ENCODE measurements at regions not wholly inside any gene's neighbourhood (a gene's known extent, or its start where the extent isn't known, plus 50 kb on each side); places are given as distances from the start of the nearest gene placed in this dataset.

DNA sequence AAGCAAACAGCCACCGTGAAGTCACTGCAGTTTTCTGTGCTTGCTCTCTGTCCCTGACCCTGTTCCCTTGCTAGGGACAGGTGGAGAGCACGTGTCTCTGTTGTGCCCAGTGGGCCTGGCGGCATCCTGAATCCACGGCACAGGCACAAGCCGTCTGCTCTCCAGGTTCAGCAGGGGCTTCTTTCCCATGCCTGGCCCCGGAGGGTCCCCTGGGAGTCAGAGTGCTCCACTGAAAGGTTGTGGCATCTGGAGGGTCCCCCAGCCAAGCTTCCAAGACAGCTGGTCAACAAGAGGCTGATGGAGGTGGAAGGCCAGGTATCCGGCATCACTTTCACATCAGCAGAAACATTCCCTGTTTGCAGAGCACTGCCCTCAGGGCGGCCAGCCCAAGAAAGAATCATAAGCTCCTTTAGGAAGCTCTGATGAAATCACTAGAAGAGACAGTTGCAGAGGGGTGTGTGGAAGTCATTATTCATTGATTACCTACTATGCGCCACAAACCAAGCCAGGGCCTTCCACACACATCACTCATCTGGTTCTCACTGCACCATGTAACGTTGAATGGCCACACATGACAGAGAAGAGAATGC lies 346.4 kb upstream of the B3GAT1 start:
- Histone ChIP-seq H3K27ac (no peak overlapping the region), H3K27me3 (no peaks in the 10 kb centered on the region), H3K36me3 (no peaks in the 10 kb centered on the region), H3K4me3 (no peak overlapping the region), H3K9me3 (no peaks in the 10 kb centered on the region), H3K4me1 (ENCODE audit: insufficient read depth) (no peaks in the 10 kb centered on the region)
- intact Hi-C loops (cut with DNase I) = no loop called here
- TF ChIP-seq, protein P1, sequence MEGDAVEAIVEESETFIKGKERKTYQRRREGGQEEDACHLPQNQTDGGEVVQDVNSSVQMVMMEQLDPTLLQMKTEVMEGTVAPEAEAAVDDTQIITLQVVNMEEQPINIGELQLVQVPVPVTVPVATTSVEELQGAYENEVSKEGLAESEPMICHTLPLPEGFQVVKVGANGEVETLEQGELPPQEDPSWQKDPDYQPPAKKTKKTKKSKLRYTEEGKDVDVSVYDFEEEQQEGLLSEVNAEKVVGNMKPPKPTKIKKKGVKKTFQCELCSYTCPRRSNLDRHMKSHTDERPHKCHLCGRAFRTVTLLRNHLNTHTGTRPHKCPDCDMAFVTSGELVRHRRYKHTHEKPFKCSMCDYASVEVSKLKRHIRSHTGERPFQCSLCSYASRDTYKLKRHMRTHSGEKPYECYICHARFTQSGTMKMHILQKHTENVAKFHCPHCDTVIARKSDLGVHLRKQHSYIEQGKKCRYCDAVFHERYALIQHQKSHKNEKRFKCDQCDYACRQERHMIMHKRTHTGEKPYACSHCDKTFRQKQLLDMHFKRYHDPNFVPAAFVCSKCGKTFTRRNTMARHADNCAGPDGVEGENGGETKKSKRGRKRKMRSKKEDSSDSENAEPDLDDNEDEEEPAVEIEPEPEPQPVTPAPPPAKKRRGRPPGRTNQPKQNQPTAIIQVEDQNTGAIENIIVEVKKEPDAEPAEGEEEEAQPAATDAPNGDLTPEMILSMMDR (IDR thresholded peaks at IDR 0.05) = no peak
- TF ChIP-seq EP300 (IDR thresholded peaks at IDR 0.05) (no peak), POLR2A (IDR thresholded peaks at IDR 0.05) (no peak)
- no peak for DNase-seq
- 77 to 92% (median 78%) methylated on average over 10 of the region's 10 CpGs for WGBS, 3 donors

DNA sequence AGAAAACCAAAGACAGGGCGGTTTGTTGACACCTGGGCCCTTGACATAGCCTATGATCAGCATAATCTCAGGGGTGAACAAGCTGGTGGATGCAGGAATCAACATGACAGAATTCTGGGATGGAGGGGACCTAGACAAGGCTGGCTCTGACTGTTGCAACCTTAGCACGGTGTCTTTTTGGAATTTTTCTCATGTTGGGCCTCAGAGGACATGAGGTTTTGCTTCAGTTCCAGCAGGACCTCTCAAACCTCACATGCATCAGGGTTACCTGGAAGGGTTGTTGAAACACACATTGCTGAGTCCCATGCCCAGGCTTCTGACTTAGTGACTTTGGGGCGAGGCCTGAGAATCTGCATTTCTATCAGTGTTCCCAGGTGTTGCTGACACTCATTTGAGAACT lies 345.6 kb upstream of the B3GAT1 start:
- Histone ChIP-seq H3K27ac (no peak overlapping the region), H3K36me3 (no peaks in the 10 kb centered on the region), H3K27me3 (no peaks in the 10 kb centered on the region), H3K4me1 (ENCODE audit: insufficient read depth) (no peaks in the 10 kb centered on the region), H3K9me3 (no peaks in the 10 kb centered on the region), H3K4me3 (no peak overlapping the region)
- TF ChIP-seq EP300 (IDR thresholded peaks at IDR 0.05) = no peak
- TF ChIP-seq POLR2A (IDR thresholded peaks at IDR 0.05) = no peak
- TF ChIP-seq, protein P1 (IDR thresholded peaks at IDR 0.05) = no peak
- no peak for DNase-seq
- 81 to 96% (median 82%) methylated on average over 3 of the region's 3 CpGs for WGBS, 3 donors
- intact Hi-C loops (cut with DNase I) = no loop called here

DNA sequence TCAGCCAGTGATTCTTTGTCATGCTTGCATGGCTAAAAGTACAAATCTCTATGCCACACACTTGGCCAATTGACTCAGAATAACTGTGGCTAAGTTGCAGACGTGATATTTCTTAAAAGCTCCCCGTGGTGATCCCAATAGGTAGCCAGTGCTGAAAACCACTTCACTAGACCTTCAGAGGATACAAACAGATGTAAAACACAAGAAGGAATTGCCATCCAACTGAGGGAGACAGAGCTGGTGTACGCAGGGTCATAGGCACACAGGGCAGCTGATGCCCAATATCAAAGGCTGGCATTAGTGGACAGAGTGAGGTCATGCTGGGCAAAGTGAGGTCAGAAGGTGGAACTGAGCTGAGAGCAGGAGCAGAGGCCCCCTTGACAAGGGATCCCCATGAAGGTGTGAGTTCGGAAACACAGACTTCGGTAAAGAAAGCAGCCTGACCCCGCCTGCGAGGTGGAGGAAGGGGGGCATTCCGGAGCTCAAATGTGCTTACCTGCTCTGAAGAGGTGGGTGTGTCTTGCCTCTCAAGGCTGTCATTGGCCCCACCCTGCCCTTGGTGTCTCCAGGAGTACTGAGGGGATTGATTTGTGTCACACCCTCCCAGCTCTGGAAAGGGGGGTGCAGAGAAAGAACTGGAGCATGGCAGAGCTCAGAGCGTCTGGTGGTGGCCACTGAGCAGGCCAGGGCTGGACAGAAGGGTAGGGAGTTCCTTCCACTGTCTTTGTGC lies 344.9 kb upstream of the B3GAT1 start:
- Histone ChIP-seq H3K4me1 (ENCODE audit: insufficient read depth) (no peaks in the 10 kb centered on the region), H3K27me3 (no peaks in the 10 kb centered on the region), H3K4me3 (no peak overlapping the region), H3K36me3 (no peaks in the 10 kb centered on the region), H3K27ac (no peak overlapping the region), H3K9me3 (no peaks in the 10 kb centered on the region)
- TF ChIP-seq EP300 (IDR thresholded peaks at IDR 0.05) (no peak), POLR2A (IDR thresholded peaks at IDR 0.05) (no peak)
- TF ChIP-seq, protein P1 (IDR thresholded peaks at IDR 0.05) = no peak
- 81 to 86% (median 82%) methylated on average over 9 of the region's 9 CpGs for WGBS, 3 donors
- DNase-seq = no peak
- intact Hi-C loops (cut with DNase I) = no loop called here

DNA sequence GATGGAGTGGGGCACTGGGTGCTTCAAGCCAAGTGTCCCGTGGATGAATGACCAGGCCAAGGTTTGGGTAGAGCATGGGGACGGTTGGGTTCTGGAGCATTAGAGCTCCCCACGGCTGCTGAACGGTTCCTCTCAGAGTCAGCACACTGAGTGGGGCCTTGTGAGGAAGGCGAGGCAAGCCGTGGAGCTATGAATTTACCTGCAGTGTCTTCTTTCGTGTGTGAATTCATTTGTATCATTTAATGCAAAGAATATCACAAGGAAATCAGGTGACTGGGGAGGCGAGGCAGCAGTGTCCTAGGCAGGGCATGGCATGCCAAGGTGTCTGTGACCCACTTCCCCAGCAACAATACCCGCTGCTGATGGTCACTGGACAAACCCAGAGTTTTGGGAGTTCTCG lies 343.5 kb upstream of the B3GAT1 start:
- no peak for DNase-seq
- Histone ChIP-seq H3K27ac (no peak overlapping the region), H3K4me3 (no peak overlapping the region), H3K9me3 (no peaks in the 10 kb centered on the region), H3K4me1 (ENCODE audit: insufficient read depth) (no peaks in the 10 kb centered on the region), H3K27me3 (no peaks in the 10 kb centered on the region), H3K36me3 (no peaks in the 10 kb centered on the region)
- WGBS, 3 donors = 84 to 91% (median 85%) methylated on average over 10 of the region's 10 CpGs
- intact Hi-C loops (cut with DNase I) = no loop called here
- TF ChIP-seq, protein P1 (IDR thresholded peaks at IDR 0.05) = no peak
- TF ChIP-seq POLR2A (IDR thresholded peaks at IDR 0.05) (no peak), EP300 (IDR thresholded peaks at IDR 0.05) (no peak)
